OCI-LY1 (cell line): ENCODE measurements at regions not wholly inside any gene's neighbourhood (a gene's known extent, or its start where the extent isn't known, plus 50 kb on each side); places are given as distances from the start of the nearest gene placed in this dataset.
"Not testable (repeated sequence)": the region's sequence is repeated elsewhere in the genome, so short reads cannot be mapped to it uniquely, and the experiment has no call there.

Experiments used
- H2AFZ ChIP-seq: fragments of 200-600 bp; sonication (generic), shearing (Covaris generic); 2 replicates; pipeline ENCODE4 v1.6.0; 2014; ENCODE audit warnings: antibody characterized with exemption, mild to moderate bottlenecking, low read length
- H3F3A ChIP-seq: fragments of 200-600 bp; sonication (generic), shearing (Covaris generic); 2 replicates; pipeline ENCODE4 v1.6.0; 2014; ENCODE audit warnings: mild to moderate bottlenecking, antibody characterized with exemption, low read length, moderate library complexity; ENCODE audit not compliant: insufficient read depth
- H3K27ac ChIP-seq: fragments of 200-600 bp; sonication (generic); 2 replicates; pipeline ENCODE4 v1.5.1; 2014; ENCODE audit warnings: low read length, mixed run types, mild to moderate bottlenecking, low read depth; ENCODE audit not compliant: poor library complexity, severe bottlenecking
- H3K27me3 ChIP-seq: fragments of 200-600 bp; sonication (generic); 2 replicates; pipeline ENCODE4 v1.6.0; 2014; ENCODE audit warnings: antibody characterized with exemption, mild to moderate bottlenecking, low read length, moderate library complexity; ENCODE audit not compliant: insufficient read depth
- H3K36me3 ChIP-seq: fragments of 200-600 bp; sonication (generic); 2 replicates; pipeline ENCODE4 v1.6.1; 2014; ENCODE audit warnings: mild to moderate bottlenecking, antibody characterized with exemption, low read length, moderate library complexity, mixed read lengths; ENCODE audit not compliant: insufficient read depth
- H3K4me1 ChIP-seq: fragments of 200-600 bp; sonication (generic); 2 replicates; pipeline ENCODE4 v1.5.1; 2014; ENCODE audit warnings: mild to moderate bottlenecking, low read length, moderate library complexity; ENCODE audit not compliant: insufficient read depth, severe bottlenecking
- H3K4me2 ChIP-seq: fragments of 200-600 bp; sonication (generic), shearing (Covaris generic); 2 replicates; pipeline ENCODE4 v1.6.1; 2014; ENCODE audit warnings: low read length
- H3K4me3 ChIP-seq: fragments of 200-600 bp; sonication (generic); 2 replicates; pipeline ENCODE4 v1.5.1; 2014; ENCODE audit warnings: low read length, low read depth, mild to moderate bottlenecking, mixed read lengths; ENCODE audit not compliant: poor library complexity, severe bottlenecking
- H3K79me2 ChIP-seq: fragments of 200-600 bp; shearing (Covaris generic); 2 replicates; pipeline ENCODE4 v1.6.1; 2016; ENCODE audit warnings: mixed run types, low read length, mixed read lengths; ENCODE audit not compliant: insufficient read depth
- H3K9ac ChIP-seq: fragments of 200-600 bp; sonication (generic), shearing (Covaris generic); 2 replicates; pipeline ENCODE4 v1.6.1; 2014; ENCODE audit warnings: mild to moderate bottlenecking, low read length, mixed read lengths
- H3K9me2 ChIP-seq: fragments of 200-600 bp; sonication (generic), shearing (Covaris generic); 2 replicates; pipeline ENCODE4 v1.6.1; 2014; ENCODE audit warnings: low read depth, mild to moderate bottlenecking, low read length, mixed read lengths
- H3K9me3 ChIP-seq: fragments of 200-600 bp; shearing (Covaris generic); 2 replicates; pipeline ENCODE4 v1.6.1; 2014; ENCODE audit warnings: low read length, mixed read lengths
- H4K20me1 ChIP-seq: fragments of 200-600 bp; sonication (generic), shearing (Covaris generic); 2 replicates; pipeline ENCODE4 v1.6.0; 2016; ENCODE audit warnings: mild to moderate bottlenecking, low read length; ENCODE audit not compliant: insufficient read depth
- EZH2 ChIP-seq: fragments of 200-600 bp; sonication (generic), shearing (Covaris generic); IDR thresholded peaks from 2 replicates; pipeline ENCODE4 v1.8.0; 2017; ENCODE audit warnings: borderline replicate concordance, mixed run types, mild to moderate bottlenecking, antibody characterized with exemption, low read length, moderate library complexity, mixed read lengths
- TF ChIP-seq, protein P1 (sequence below): fragments of 200-600 bp; sonication (generic), shearing (Covaris generic); IDR thresholded peaks from 2 replicates; pipeline ENCODE4 v1.5.1; 2017; ENCODE audit warnings: mild to moderate bottlenecking, antibody characterized with exemption, low read length, moderate library complexity, mixed read lengths

DNA sequence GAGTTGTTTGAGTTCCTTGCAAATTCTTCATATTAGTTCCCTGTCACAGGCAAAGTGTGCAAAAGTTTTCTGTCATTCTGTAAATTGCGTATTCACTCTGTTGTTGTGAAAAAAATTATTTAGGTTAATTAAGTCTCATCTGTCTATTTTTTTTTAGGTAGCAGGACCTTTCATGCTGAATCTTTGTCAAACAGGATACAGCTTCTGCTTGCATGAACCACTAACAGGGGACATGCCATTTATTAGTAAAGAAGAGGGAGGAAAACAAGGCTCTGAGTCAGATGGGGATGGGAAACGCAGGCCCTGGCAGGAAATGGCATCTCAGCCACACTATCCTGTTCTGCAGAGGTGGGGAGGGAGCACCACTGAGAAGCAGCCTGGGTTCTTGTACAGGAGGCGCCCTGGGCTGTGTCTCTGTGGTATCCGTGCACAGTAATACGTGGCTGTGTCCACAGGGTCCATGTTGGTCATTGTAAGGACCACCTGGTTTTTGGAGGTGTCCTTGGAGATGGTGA is 1243.8 kb downstream of the TMEM121 start:
- H4K20me1 ChIP-seq, H3K79me2 ChIP-seq, H3K9me3 ChIP-seq, H3K36me3 ChIP-seq, H3K27me3 ChIP-seq, H3K9me2 ChIP-seq, H2AFZ ChIP-seq, H3F3A ChIP-seq: not testable (repeated sequence)
- Histone ChIP-seq H3K4me2 (peak overlapping the region; percentile 46), H3K4me3 (peak overlapping the region; percentile 49), H3K9ac (peak overlapping the region; percentile 60; the same call in 1 of the 2 replicates), H3K4me1 (peaks cover 92% of the 10 kb centered on the region), H3K27ac (peak overlapping the region; percentile 96)

DNA sequence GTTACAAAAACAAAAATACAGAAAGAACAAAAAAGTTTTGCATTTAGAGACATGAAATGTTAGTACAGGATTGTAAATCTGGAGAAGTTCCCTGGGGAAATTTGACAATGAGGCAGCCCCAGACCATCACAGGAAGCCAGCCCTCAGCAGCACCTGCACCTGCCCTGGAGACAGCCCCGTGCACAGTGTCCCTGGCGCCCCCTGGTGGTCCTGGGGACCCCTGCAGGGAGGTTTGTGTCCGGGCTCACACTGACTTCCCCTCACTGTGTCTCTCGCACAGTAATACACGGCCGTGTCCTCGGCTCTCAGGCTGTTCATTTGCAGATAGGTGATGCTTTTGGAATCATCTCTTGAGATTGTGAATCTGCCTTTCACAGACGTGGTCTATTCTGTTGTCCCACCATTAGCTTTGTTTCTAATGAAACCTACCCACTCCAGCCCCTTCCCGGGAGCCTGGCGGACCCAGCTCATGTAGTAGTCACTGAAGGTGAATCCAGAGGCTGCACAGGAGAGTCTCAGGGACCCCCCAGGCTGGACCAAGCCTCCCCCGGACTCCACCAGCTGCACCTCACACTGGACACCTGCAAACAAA is 1248.6 kb downstream of the TMEM121 start:
- Histone ChIP-seq H3K4me1 (peaks cover 71% of the 10 kb centered on the region), H3K9ac (peak overlapping the region; percentile 62), H3K27ac (peak overlapping the region; percentile 93), H3K4me3 (peak overlapping the region; percentile 45), H3K4me2 (peak overlapping the region; percentile 50)
- H3K36me3 ChIP-seq, H4K20me1 ChIP-seq, H3K27me3 ChIP-seq, H3K9me2 ChIP-seq, H2AFZ ChIP-seq, H3K79me2 ChIP-seq, H3K9me3 ChIP-seq, H3F3A ChIP-seq: not testable (repeated sequence)
- TF ChIP-seq, protein P1, sequence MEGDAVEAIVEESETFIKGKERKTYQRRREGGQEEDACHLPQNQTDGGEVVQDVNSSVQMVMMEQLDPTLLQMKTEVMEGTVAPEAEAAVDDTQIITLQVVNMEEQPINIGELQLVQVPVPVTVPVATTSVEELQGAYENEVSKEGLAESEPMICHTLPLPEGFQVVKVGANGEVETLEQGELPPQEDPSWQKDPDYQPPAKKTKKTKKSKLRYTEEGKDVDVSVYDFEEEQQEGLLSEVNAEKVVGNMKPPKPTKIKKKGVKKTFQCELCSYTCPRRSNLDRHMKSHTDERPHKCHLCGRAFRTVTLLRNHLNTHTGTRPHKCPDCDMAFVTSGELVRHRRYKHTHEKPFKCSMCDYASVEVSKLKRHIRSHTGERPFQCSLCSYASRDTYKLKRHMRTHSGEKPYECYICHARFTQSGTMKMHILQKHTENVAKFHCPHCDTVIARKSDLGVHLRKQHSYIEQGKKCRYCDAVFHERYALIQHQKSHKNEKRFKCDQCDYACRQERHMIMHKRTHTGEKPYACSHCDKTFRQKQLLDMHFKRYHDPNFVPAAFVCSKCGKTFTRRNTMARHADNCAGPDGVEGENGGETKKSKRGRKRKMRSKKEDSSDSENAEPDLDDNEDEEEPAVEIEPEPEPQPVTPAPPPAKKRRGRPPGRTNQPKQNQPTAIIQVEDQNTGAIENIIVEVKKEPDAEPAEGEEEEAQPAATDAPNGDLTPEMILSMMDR, result peak; percentile 82

DNA sequence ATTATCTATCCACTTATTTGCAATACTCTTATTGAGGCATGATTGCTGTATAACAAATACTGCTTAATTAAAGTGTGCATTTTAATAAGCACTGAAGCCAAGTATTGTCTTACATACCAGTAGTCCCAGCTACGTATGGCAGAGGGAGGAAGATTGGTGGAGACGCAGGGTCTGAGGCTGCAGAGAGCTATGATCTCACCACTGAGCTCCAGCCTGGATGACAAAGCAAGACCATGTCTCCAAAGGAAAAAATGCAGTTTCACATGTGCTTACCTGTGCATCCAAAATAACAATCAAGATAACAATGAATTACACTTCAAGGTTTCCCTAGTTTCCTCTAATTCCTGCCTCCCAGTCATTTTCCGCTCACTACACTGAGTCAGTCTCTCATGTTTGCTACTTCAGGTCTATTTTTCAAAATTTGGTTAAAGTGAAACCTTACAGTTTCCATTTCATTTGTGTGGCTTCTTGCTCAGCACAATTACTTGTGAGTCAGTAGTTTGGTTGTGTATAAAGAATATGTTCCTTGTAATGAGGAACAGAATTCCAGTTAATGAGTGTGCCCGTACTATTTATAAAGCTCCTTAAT is 1250.1 kb downstream of the TMEM121 start:
- Histone ChIP-seq H3K4me3 (no peak overlapping the region), H3K36me3 (no peaks in the 10 kb centered on the region), H2AFZ (no peak overlapping the region), H3K9ac (peak overlapping the region; percentile 26; the same call in 1 of the 2 replicates), H3K27me3 (no peaks in the 10 kb centered on the region), H3K79me2 (no peaks in the 10 kb centered on the region), H3K9me2 (no peaks in the 10 kb centered on the region), H3K27ac (peak overlapping the region; percentile 93), H3K9me3 (no peaks in the 10 kb centered on the region), H3K4me2 (peak overlapping the region; percentile 50; the same call in 1 of the 2 replicates), H3F3A (no peaks in the 10 kb centered on the region), H3K4me1 (peaks cover 58% of the 10 kb centered on the region), H4K20me1 (no peaks in the 10 kb centered on the region)
- TF ChIP-seq EZH2, result no peak

DNA sequence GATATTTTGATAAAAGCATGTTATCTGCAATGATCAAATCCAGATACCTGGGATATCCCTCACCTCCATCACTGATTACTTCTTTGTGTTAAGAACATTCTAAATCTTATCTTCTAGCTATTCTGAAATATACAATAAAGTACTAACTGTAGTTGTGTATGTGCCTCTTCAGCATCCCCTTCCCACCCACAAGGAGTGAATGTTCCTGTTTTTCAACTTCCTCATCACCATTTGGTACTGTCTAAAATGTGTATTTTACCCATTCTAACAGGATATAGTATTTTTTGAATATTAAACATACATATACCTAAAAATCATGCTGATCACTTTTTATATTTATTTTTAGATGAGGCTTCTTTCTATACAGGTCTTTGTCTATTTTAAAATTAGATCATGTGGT is 1252.6 kb downstream of the TMEM121 start:
- Histone ChIP-seq H3F3A (no peaks in the 10 kb centered on the region), H3K4me1 (peaks cover 33% of the 10 kb centered on the region), H4K20me1 (no peaks in the 10 kb centered on the region), H3K9me2 (no peaks in the 10 kb centered on the region), H3K4me3 (no peak overlapping the region), H3K27me3 (no peaks in the 10 kb centered on the region), H2AFZ (peak overlapping the region; percentile 35; the same call in 1 of the 2 replicates), H3K9ac (no peak overlapping the region), H3K36me3 (no peaks in the 10 kb centered on the region), H3K9me3 (no peaks in the 10 kb centered on the region), H3K27ac (no peak overlapping the region), H3K4me2 (no peak overlapping the region), H3K79me2 (no peaks in the 10 kb centered on the region)
- TF ChIP-seq EZH2, result no peak
- TF ChIP-seq, protein P1, result no peak
